OCI-M2 (cell line): ENCODE measurements at regions not wholly inside any gene's neighbourhood (a gene's known extent, or its start where the extent isn't known, plus 50 kb on each side); places are given as distances from the start of the nearest gene placed in this dataset.

Source experiments
- DNase-seq: peaks from one replicate; lab custom pipeline; 2025; ENCODE audit not compliant: unreplicated experiment; lab: John Stamatoyannopoulos, UW

- DNase-seq, result no peak
Observed at GRCh38 chr14:95413289-95414215, 93.8 kb upstream of the CLMN start.

GRCh38 chr14:95410838-95411237 lies 91.1 kb upstream of the CLMN start:
- no peak for DNase-seq

- no peak for DNase-seq
Observed at GRCh38 chr14:95409477-95410272, 90.0 kb upstream of the CLMN start.

GRCh38 chr14:95408731-95409476 lies 89.2 kb upstream of the CLMN start:
- DNase-seq, result no peak

- DNase-seq, result no peak
Observed at GRCh38 chr14:95407354-95407753, 87.6 kb upstream of the CLMN start.

- no peak for DNase-seq
Observed at GRCh38 chr14:95406756-95407277, 87.1 kb upstream of the CLMN start.

- DNase-seq, result no peak
Observed at GRCh38 chr14:95404583-95404982, 84.9 kb upstream of the CLMN start.

GRCh38 chr14:95402578-95402977 lies 82.9 kb upstream of the CLMN start:
- DNase-seq, result no peak

- DNase-seq, result no peak
Observed at GRCh38 chr14:95402176-95402575, 82.5 kb upstream of the CLMN start.

- DNase-seq, result no peak
Observed at GRCh38 chr14:95398630-95399547, 79.2 kb upstream of the CLMN start.

- DNase-seq, result no peak
Observed at GRCh38 chr14:95397325-95397724, 77.6 kb upstream of the CLMN start.

GRCh38 chr14:95396221-95396620 lies 76.5 kb upstream of the CLMN start:
- no peak for DNase-seq

- DNase-seq, result no peak
Observed at GRCh38 chr14:95395098-95395737, 75.5 kb upstream of the CLMN start.

- no peak for DNase-seq
Observed at GRCh38 chr14:95394297-95395097, 74.8 kb upstream of the CLMN start.

GRCh38 chr14:95392841-95393240 lies 73.1 kb upstream of the CLMN start:
- no peak for DNase-seq

- DNase-seq, result no peak
Observed at GRCh38 chr14:95391331-95391730, 71.6 kb upstream of the CLMN start.

GRCh38 chr14:95389471-95390011 lies 69.8 kb upstream of the CLMN start:
- no peak for DNase-seq

GRCh38 chr14:95388699-95389098 lies 69.0 kb upstream of the CLMN start:
- DNase-seq, result no peak
